Left ventricle myocardium superior (tissue), 1 donor: ENCODE measurements at regions not wholly inside any gene's neighbourhood (a gene's known extent, or its start where the extent isn't known, plus 50 kb on each side); places are given as distances from the start of the nearest gene placed in this dataset.
"Not testable (repeated sequence)": the region's sequence is repeated elsewhere in the genome, so short reads cannot be mapped to it uniquely, and the experiment has no call there.

Source experiments
- ATAC-seq: fragments of 200-7000 bp; cut with Tn5 transposase; one replicate; pipeline ENCODE4 v1.9.1; 2020; ENCODE audit warnings: mild to moderate bottlenecking, moderate library complexity
- DNase-seq: peaks from one replicate; pipeline ENCODE4 v3.0.0-alpha.2; 2020
- intact Hi-C: fragments of 100-400 bp; cut with micrococcal nuclease; formaldehyde crosslinking; loops from one replicate; pipeline ENCODE4 v1.11.0; 2022
- donor health status: DM: no; HTN: yes; CAD: no; lungs with severe emphysema.

DNA sequence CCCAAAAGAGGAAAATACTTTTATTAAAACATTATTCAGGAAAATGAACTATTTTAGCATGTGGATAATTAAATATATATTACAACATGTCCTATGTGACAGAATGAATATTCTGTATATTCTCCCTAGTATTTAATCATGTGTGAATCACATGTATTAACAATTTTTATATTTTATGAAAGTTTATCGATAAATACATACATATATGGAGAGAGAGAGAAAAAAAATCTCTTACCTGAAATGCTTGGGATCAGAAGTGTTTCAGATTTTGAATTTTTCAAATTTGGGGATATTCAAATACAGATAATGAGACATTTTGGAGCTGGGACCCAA, 228.6 kb upstream of the RBBP8 start:
- intact Hi-C loops, result no loop called here

DNA sequence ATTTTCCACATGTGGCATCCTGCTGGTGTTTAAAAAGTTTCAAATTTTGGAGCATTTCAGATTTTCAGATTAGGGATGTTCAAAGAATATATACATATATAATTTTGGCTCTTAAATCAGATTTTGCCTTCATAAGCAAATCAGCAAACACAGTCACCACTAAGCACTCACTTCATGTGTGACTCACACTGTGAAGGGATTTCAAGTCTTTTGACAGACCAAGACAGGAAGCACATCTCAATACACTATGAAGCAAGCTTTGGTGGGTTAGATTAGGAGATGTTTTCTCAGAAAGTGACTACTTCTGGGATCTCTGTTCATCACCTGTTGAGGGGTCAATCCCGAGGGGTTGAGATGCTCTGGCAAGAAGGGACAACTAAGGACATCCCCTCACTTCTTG, 227.8 kb upstream of the RBBP8 start:
- no peak for DNase-seq
- no peak for ATAC-seq
- intact Hi-C loops, result no loop called here

More for the DNA sequence above, 228.6 kb upstream of the RBBP8 start:
- DNase-seq, result no peak
- ATAC-seq, result no peak

DNA sequence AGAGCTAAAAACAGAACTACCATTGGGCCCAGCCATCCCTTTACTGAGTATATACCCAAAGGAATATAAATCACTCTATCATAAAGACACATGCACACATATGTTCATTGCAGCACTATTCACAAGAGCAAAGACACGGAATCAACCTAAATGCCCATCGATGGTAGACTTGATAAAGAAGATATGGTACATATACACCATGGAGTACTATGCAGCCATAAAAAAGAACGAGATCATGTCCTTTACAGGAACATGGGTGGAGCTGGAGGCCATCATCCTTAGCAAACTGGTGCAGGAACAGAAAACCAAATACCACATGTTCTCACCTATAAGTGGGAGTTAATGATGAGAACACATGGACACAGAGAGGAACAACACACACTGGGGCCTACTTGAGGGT, 227.1 kb upstream of the RBBP8 start:
- ATAC-seq, intact Hi-C loops, DNase-seq: not testable (repeated sequence)

DNA sequence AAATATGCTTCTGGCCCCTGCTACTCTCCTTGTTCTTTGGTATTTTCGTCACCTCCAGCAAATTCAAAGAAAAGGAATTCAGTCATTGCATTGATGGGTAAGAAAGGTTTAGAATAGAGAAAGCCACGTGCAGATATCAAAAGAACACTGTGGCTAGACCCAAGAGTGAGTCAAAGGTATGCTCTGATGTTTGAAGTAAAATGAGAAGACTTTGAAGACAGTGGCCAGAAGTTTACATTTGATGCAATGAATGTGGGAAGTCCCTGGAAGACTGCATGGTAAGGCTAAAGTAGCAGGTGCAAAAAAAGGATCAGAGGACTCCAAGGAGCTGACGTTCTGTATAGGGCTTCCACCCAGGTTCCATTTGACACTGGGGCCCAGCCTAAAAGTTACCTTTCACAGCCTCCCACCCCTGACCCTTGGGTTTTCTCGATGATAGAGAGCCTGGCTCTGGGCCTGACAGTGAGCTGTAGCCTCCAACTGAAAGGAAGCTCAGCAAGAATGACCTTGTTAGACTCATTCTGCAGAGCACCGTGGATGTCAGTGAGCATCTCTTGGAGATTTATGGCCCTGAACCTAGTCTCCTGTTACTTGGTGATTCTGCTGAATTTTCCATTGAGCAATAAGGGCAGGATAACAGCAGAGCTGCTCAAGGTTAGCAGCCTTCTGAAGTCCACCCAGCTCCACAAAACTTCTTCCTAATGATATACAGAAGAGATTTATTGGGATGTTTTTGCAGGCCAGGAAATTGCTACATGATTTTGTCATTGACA, 223.7 kb upstream of the RBBP8 start:
- ATAC-seq, result no peak
- intact Hi-C loops, result no loop called here
- no peak for DNase-seq

DNA sequence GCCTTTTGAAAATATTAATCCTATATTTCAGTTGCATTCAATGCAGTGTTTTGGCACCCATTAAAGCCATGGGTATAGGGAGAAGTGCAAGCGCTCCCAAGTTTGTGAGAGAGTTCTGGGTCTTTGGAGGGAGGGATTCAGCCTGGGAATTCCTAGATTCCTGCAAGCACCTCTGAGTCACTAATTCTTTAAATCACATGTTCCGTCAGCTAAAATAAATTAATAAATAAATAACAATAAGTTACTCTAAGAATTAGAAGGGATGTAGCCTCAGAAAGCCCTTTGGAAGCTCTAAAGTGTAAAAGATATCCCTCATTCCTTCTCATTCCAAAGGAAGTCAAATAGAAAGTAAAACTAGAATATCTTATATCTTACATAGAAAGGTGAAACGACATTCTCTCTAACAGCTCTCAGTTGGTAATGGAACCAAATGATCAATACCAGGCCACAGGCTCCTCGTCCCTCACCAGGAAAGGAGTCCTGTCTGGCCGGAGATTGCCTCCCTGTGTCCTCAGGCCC, 222.4 kb upstream of the RBBP8 start:
- DNase-seq, result no peak
- ATAC-seq, result no peak
- intact Hi-C loops, result no loop called here

DNA sequence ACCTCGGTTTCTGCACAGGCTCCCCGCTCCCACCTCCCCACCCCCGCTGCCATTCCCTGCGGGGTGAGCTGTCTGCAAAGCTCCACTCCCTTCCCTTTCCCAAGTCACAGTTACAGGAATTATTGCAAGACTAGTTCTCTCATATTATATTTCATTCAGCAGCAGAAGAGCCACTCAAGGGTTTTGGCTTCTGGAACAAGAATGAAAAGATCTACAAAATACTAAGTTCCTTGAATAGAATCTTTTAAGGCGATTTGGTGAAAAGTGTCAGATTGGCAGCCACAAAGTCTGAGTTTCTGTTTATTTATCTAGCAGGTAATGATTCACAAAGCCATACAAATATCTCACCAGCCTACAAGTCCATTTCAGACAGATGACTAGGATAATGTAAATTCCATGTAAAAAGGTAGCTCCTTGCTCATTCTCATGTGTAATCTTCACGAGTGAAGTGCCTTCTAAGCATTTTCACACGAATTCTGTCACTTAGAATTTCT, 221.9 kb upstream of the RBBP8 start:
- ATAC-seq, result peak; percentile 80
- intact Hi-C loops, result no loop called here

DNA sequence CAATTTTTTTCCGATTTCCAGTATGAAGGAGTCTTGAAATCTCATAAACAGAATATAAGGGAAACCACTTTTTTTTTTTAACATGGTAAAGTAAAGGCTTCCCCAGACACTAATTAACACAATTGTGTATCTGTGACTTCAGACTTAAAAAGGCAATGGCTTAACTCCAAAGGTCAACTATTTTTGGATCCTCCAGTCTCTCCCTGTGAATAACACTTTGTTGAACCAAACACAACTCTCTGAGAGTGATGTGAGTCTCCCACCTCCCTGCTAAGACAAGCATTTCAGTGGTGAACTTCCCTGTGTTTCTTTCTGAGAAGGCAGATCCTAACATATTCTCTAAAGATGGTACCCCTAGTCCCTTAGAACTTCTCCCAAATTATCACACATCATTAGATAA, 219.6 kb upstream of the RBBP8 start:
- intact Hi-C loops, result no loop called here
- ATAC-seq (peak; percentile 57), DNase-seq (no peak)

More for the DNA sequence above, 221.9 kb upstream of the RBBP8 start:
- DNase-seq, result peak; percentile 48

DNA sequence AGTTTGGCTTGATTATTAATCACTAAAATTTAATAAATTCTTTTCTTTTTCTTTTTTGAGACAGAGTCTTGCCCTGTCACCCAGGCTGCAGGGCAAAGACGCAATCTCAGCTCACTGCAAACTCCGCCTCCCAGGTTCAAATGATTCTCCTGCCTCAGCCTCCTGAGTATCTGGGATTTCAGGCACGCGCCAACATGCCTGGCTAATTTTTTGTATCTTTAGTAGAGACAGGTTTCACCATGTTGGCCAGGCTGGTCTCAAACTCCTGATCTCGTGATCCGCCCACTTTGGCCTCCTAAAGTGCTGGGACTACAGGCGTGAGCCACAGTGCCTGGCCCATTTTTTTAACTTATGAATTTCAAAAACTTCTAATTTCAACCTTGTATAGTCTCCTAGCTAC, 215.6 kb upstream of the RBBP8 start:
- intact Hi-C loops, ATAC-seq, DNase-seq: not testable (repeated sequence)

DNA sequence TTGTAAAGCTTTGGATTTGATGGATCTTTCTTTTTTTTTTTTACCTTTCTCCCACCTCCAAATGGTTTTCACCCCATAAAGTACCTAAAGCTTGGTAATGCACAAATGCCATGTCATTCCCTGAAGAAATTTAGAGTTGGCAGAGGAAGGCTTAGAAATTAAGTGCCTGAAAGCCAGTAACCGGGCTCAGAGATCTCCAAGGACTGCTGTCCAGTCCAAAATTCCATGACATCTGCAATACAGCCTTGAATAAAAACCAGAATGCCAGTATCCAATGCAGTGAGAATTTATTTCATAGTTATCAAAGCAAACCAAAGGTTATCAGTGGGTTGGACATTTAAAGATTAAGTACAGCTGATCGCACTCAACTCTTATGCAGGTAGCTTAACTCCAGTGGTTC, 209.9 kb upstream of the RBBP8 start:
- no peak for ATAC-seq
- no peak for DNase-seq
- intact Hi-C loops, result no loop called here

DNA sequence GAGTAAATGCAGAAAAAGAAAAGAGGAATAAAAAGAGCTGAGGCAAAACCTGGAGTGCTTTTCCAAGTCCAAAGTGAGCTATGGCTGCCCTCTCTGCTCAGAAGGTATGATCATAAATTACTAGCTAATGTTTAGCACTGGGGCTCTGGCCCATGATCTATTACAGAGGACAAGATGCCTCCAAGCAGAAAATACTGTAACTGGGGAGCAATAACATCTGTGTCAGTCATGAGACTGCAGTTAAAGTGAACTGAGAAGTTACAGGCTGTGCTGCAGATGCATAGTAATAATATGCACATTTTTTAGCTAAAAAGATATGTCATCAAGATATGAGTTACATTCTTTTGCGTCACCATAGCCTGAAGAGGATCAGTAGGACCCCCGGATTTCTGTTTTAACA, 209.4 kb upstream of the RBBP8 start:
- no peak for DNase-seq
- no peak for ATAC-seq
- intact Hi-C loops, result no loop called here

DNA sequence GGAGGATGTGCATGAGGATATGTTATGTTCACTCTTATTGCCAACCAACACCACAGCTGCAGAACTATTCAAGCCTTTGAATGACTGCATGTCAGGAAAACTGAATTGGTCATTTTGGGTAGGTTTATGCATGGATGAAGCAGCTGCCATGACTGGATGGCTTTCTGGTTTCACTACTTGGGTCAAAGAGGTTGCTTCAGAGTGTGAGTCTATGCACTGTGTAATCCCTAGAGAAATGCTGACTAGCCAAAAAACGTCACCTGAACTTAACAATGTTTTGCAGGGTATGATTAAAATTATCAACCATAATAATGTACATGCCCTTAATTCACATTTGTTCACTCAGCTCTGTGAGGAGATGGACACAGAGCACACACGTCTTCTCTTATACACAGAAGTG, 206.7 kb upstream of the RBBP8 start:
- intact Hi-C loops, result no loop called here

DNA sequence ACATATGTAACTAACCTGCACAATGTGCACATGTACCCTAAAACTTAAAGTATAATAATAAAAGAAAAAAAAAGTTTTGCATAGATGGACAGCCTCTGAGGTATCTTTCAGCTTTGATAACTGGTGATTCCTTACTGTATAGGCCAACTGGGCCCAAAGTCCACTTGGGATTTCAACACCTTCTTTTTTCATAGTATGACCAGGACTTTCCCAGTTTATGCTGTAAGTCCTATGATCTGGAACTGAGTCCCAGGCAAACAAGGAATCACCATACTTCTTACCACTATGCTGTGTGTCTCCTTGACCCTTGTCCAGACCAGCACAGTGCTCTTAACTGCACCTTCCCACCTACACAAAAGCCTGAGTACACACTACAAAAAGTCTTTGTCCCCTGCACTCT, 205.1 kb upstream of the RBBP8 start:
- intact Hi-C loops, result no loop called here
- DNase-seq (no peak), ATAC-seq (no peak)

More for the DNA sequence above, 206.7 kb upstream of the RBBP8 start:
- DNase-seq, result no peak
- no peak for ATAC-seq

DNA sequence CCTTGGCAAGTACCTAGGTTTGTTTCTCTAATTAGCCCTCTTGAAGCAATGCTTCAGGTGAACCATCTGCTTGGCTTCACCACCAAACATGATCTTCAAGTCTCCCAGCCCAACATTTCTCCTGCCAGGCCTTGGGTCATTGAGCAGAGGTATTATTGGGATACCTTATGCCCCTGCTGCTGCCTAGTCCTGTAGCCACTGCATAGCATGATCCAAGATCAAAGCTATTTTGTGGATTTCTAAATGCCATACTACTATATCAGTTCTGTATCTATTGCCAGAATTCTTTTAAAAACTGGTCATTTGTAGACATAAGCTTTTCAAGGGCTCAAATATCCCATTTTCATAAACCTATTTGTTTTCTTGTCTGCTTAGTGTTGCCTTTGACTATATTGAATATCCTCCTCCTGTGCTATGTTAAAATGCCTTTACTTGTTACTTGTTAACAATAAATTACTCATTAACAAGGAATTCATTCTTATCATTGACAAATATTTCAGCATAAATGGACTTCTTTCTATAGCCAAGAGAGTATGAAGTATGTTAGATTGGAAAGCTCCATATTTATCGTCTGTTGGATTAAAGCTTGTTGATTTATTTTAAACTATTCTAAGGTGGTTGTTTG, 204.5 kb upstream of the RBBP8 start:
- ATAC-seq (no peak), DNase-seq (no peak)
- intact Hi-C loops, result no loop called here

DNA sequence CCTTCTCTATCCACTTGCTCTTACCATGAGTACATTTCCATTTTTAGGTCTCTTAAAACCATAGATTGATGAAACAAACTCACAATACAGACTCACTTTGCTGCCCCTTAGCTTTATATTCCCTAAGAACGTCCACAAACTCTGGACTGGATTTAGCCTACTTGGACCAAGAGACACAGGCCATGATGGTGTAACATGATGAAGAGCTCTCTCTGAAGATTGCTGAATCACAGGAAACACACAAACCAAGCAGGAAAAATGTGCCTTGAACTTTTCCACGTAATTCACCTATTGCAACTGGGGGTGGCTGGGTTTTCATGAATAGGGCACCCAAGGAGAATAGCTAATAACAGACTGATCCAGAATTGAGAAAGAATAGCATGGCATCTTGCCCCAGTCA, 201.7 kb upstream of the RBBP8 start:
- no peak for ATAC-seq
- intact Hi-C loops, result no loop called here
- DNase-seq, result no peak

DNA sequence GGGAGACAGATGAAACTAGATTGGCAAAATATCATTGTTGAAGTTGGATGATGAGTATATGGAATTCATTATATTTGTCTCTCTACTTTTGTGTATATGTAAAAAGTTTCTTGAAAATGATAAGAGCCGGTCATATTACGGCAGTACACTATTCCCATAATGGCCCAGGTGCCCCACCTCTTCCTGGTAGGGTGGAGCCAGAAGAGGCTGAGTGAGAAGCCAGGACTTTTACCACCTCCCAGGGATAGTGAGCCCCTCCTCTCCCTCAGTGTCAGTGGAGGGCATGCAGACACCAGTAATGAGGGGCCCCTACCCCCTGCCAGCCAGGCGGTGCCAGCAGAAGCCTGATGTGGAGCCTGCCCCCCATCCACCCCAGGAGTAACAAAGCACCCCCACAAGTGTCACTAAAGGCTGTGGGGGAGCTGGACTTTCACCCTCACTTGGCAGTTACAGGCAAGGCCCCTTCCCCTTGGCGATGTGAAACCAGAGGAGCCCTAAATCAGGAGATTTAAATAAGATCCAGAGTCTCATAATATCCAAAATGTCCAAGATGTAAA, 198.9 kb upstream of the RBBP8 start:
- intact Hi-C loops, result no loop called here
- DNase-seq (no peak), ATAC-seq (no peak)

DNA sequence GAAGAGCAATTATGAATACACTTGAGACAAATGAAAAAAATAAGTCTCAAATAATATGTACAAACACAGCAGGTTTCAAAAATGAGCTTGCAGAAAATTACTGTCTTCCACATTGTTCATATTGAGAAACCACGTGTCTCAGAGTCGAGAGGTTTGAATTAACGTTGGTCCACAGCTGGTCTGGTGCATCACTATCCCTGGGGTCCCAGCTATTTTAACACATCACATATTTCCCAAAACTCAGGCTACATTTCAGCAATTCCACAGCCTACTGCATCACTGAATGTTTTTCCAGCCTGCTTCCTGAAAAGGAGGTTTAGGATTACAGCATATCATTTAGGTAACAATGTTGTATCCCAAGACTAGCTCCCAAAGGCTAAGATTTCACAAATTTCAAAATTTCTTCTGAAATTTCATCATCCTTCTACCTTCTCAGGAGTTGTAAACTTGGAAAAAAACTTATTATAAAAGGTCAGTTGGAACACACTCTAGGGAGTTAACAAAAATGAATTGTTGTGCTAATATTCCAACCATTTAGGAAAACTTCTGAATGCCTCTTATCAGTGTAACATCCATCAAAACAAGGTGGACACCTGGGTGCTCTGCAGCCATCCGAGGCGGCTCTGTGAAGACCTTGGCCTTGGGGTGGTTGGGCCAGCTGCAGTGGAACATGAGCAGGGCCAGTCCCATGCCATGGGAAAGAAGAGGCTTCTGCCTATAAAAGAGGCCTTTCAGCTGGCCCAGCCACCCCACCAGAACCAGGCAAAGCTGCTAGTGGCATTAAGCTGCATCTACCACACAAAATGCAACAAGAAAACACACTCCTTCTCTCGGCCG, 198.1 kb upstream of the RBBP8 start:
- intact Hi-C loops, result no loop called here
- no peak for DNase-seq
- ATAC-seq, result peak; percentile 67

DNA sequence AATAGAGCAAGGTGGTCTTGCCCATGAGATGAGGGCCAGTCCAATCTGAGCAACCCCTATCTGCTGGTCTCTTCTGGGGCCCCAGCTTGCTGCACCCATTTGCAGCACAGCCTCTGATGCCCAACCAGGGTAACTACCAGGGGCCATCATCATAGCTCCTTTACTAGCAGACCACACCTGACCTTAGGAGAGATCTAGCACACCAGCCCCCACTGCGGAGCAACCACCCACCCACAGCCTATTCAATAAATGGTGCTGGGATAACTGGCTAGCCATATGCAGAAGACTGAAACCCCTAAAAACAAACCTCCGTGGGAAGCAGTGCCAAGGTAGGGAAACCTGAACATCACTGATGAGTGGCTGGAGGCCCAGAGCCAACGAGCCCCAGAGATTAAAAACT, 196.1 kb upstream of the RBBP8 start:
- ATAC-seq (no peak), DNase-seq (no peak)
- intact Hi-C loops, result no loop called here

DNA sequence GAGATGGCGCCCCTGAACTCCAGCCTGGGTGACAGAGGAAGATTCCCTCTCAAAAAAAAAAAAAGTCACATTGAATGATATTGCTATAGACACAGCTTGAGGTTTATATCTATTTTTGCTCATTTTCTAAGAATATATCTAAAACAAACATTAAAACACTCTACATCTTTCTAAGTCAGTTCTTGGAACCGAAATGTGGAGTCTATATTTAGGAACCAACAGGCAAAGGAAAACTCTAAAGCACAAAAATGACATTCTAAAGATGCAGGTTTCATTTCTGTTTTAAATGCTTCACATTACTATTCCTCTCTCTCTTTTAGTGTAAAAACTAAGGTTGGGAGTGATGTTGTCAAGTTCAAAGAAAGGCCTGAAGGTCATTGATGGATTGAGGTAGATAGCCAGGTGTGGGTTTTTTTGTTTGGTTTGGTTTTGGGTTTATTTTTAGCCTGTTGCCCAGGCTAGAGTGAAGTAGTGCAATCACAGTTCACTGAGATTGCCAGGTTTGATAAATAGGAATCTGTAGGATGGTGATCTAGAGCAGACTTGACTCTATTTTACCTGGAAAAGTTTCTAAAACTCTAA, 194.0 kb upstream of the RBBP8 start:
- DNase-seq, result no peak
- no peak for ATAC-seq
- intact Hi-C loops, result no loop called here

DNA sequence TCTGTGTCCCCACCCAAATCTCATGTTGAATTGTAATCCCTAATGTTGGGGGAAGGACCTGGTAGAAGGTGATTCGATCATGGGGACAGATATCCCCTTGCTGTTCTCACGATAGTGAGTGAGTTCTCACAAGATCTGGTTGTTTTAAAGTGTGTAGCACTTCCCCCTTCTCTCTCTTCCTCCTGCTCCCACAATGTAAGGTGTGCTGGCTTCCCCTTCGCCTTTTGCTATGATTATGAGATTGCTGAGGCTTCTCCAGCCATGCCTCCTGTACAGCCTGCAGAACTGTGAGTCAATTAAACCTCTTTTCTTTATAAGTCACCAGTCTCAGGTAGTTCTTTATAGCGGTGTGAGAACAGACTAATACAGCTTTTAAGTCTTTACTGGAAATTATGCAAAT, 193.3 kb upstream of the RBBP8 start:
- intact Hi-C loops, result no loop called here
- DNase-seq, result no peak
- ATAC-seq, result no peak
